Activated T-cell treated with anti-CD3 and anti-CD28 coated beads, Interleukin-2, amount 50 U/mL, for 72 hours (primary cell): ENCODE measurements at regions not wholly inside any gene's neighbourhood (a gene's known extent, or its start where the extent isn't known, plus 50 kb on each side); places are given as distances from the start of the nearest gene placed in this dataset.
A peak's percentile ranks its signal among the peaks of the same experiment; 100 is the strongest.
"Not testable (repeated sequence)": the region's sequence is repeated elsewhere in the genome, so short reads cannot be mapped to it uniquely, and the experiment has no call there.

Experiments
- ATAC-seq, 2 donors: fragments of 150-1000 bp; cut with Tn5 transposase; replicated peaks in 1 of 2; 2 replicates each; pipeline ENCODE4 v1.10.0; 2021; ENCODE audit warnings: moderate library complexity in 2 of 2, mild to moderate bottlenecking in 1 of 2
- DNase-seq, 2 donors: peaks; one replicate each; pipeline ENCODE4 v3.0.0; 2021 to 2022; ENCODE audit warnings: mixed read lengths in 1 of 2
- H3K27ac Mint-ChIP-seq: one replicate; pipeline ENCODE4 v1.8.0; 2022; ENCODE audit warnings: mild to moderate bottlenecking, moderate library complexity, mixed read lengths
- H3K27me3 Mint-ChIP-seq: one replicate; pipeline ENCODE4 v1.8.0; 2022; ENCODE audit warnings: low read depth, mixed read lengths
- H3K36me3 Mint-ChIP-seq, 2 donors: one replicate each; pipeline ENCODE4 v1.8.0; 2022; ENCODE audit warnings: mixed read lengths in 2 of 2, mild to moderate bottlenecking in 1 of 2; ENCODE audit not compliant: insufficient read depth in 2 of 2
- H3K4me1 Mint-ChIP-seq: one replicate; pipeline ENCODE4 v1.8.0; 2022; ENCODE audit warnings: low read depth, mixed read lengths
- H3K4me3 Mint-ChIP-seq, 2 donors: one replicate each; pipeline ENCODE4 v1.8.0; 2022; ENCODE audit warnings: mild to moderate bottlenecking in 2 of 2, mixed read lengths in 2 of 2, moderate library complexity in 2 of 2
- H3K9me3 Mint-ChIP-seq, 2 donors: one replicate each; pipeline ENCODE4 v1.8.0; 2022; ENCODE audit warnings: mixed read lengths in 2 of 2

DNA sequence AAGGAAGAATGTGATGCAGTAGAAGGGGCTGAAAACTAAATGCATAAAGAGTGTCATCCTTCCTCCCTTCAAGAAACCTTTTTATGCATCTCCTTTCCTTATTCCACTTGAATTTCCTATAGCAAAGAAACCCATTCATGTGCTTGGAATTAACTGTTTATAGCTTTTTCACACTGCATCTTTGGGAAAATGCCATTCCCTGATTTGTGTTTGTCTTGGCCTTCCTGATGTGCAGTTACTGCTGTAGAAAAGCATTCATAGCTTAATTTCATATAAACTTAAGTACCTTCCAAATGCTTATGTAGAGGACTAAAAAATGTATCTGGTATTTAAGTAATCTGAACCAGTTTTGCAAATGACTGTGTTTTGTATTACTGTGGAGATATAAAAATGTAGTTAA is 61.8 kb downstream of the SDR9C7 start:
- ATAC-seq = no peak
- Mint-ChIP-seq H3K36me3 (peaks cover 1 to 5% of the 10 kb centered on the region in 2 donors), H3K27ac (no peak overlapping the region)

GRCh38 chr12:56867216-56867615 is 67.0 kb downstream of the SDR9C7 start:
- ATAC-seq = no peak
- Mint-ChIP-seq H3K9me3 (peaks cover 18 to 19% of the 10 kb centered on the region in 2 donors), H3K4me1 (no peaks in the 10 kb centered on the region), H3K4me3 (no peak overlapping the region), H3K36me3 (peaks cover 12 to 25% of the 10 kb centered on the region in 2 donors), H3K27ac (no peak overlapping the region), H3K27me3 (peaks cover 10% of the 10 kb centered on the region)
- no peak for DNase-seq

More for the DNA sequence above, 61.8 kb downstream of the SDR9C7 start:
- Mint-ChIP-seq H3K27me3 (peaks cover 17% of the 10 kb centered on the region), H3K4me3 (no peak overlapping the region), H3K9me3 (peaks cover 3% of the 10 kb centered on the region in 2 donors), H3K4me1 (no peaks in the 10 kb centered on the region)
- DNase-seq = no peak

DNA sequence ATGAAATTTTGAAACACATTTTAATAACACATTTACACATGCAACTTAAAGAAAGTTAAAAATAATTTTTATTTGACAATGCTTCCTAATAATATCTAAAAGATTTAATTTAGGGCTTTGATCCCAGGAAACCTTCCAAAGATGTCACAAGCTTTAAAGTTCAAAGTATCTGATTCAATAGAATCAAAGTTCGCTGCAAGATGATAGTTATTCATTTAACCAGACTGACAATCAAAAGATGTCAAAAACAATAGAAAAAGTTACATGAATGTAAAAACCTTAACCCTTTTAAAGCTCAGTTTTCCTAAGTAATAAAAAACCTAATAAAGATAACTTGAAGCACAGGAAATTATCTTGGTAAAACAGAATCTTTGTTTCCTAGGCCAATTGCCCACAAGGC is 67.7 kb downstream of the SDR9C7 start:
- peaks cover 13 to 25% of the 10 kb centered on the region in 2 donors for H3K36me3 Mint-ChIP-seq
- peaks cover 11% of the 10 kb centered on the region for H3K27me3 Mint-ChIP-seq
- H3K27ac Mint-ChIP-seq = no peak overlapping the region
- no peak for DNase-seq
- ATAC-seq = no peak
- no peaks in the 10 kb centered on the region for H3K4me1 Mint-ChIP-seq
- H3K9me3 Mint-ChIP-seq = peaks cover 19 to 22% of the 10 kb centered on the region in 2 donors
- H3K4me3 Mint-ChIP-seq = no peak overlapping the region

GRCh38 chr12:56864318-56864717 is 69.9 kb downstream of the SDR9C7 start:
- ATAC-seq (no peak), DNase-seq (no peak)
- no peak overlapping the region for H3K4me3 Mint-ChIP-seq
- H3K9me3 Mint-ChIP-seq = peaks cover 22% of the 10 kb centered on the region in 2 donors
- peaks cover 14% of the 10 kb centered on the region for H3K27me3 Mint-ChIP-seq
- peaks cover 13 to 25% of the 10 kb centered on the region in 2 donors for H3K36me3 Mint-ChIP-seq
- H3K4me1 Mint-ChIP-seq = no peaks in the 10 kb centered on the region
- H3K27ac Mint-ChIP-seq = no peak overlapping the region

DNA sequence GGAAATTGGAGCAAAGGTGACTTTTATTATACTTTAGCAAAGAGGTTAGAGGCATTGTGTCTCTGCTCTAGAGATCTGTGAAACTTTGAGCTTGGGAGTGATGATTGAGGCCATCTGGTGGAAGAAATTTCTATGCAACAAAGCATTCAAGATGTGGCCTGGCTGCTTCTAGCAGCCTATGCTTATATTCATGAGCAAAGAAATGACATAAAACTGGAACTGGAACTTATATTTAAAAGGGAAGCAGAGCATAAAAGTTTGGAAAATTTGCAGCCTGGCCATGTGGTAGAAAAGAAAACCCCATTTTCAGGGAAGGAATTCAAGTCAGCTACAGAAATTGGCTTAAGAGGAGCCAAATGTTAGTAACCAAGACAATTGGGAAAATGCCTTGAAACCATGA is 70.4 kb downstream of the SDR9C7 start:
- H3K9me3 Mint-ChIP-seq = peaks cover 21 to 22% of the 10 kb centered on the region in 2 donors
- DNase-seq (no peak), ATAC-seq (no peak)
- no peak overlapping the region for H3K27ac Mint-ChIP-seq
- H3K27me3 Mint-ChIP-seq = peaks cover 12% of the 10 kb centered on the region
- H3K36me3 Mint-ChIP-seq = peaks cover 13 to 25% of the 10 kb centered on the region in 2 donors
- H3K4me3 Mint-ChIP-seq = no peak overlapping the region
- no peaks in the 10 kb centered on the region for H3K4me1 Mint-ChIP-seq

DNA sequence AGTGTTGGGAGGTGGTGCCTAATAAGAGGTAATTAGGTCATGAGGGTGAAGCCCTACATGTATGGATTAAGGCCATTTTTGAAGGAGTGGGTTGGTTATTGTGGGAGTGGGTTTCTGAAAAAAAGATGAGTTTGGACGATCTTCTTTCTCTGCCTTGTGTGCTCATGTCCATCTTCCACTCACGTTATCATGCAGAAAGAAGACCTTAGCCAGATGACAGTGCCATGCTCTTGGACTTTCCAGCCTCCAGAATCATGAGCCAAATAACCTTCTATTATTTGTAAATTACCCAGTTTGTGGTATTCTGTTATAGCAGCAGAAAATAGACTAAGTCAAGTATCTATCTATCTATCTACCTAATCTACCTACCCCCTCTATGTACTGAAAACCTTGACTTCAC is 71.9 kb downstream of the SDR9C7 start:
- peaks cover 17% of the 10 kb centered on the region for H3K27me3 Mint-ChIP-seq
- H3K36me3 Mint-ChIP-seq = peaks cover 11 to 19% of the 10 kb centered on the region in 2 donors
- DNase-seq = no peak
- no peak overlapping the region for H3K27ac Mint-ChIP-seq
- no peak overlapping the region for H3K4me3 Mint-ChIP-seq
- no peak for ATAC-seq
- H3K9me3 Mint-ChIP-seq = peaks cover 19 to 21% of the 10 kb centered on the region in 2 donors
- no peaks in the 10 kb centered on the region for H3K4me1 Mint-ChIP-seq

GRCh38 chr12:56853392-56853978 is 80.7 kb downstream of the SDR9C7 start:
- not testable (repeated sequence) for H3K9me3 Mint-ChIP-seq, H3K4me1 Mint-ChIP-seq, H3K4me3 Mint-ChIP-seq, DNase-seq, H3K36me3 Mint-ChIP-seq, H3K27ac Mint-ChIP-seq, ATAC-seq
- H3K27me3 Mint-ChIP-seq = peaks cover 14% of the 10 kb centered on the region

DNA sequence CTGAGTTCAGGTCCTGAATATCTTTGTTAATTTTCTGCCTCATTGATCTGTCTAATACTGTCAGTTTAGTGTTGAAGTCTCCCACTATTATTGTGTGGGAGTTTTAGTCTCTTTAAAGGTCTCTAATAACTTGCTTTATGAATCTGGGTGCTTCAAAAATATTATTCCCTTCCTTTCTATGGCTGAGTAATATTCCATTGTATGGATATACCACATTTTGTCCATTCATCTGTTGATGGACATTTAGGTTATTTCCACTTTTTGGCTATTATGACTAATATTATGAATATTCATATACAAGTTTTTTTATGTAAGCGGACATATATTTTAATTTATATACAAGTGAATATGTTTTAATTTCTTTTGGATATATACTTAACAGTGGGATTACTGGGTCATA is 82.7 kb downstream of the SDR9C7 start:
- Mint-ChIP-seq H3K4me1 (no peaks in the 10 kb centered on the region), H3K9me3 (peaks cover 4 to 11% of the 10 kb centered on the region in 2 donors), H3K27me3 (peaks cover 5% of the 10 kb centered on the region), H3K36me3 (peaks cover 0 to 4% of the 10 kb centered on the region in 2 donors), H3K4me3 (no peak overlapping the region), H3K27ac (no peak overlapping the region)
- ATAC-seq (no peak), DNase-seq (no peak)

DNA sequence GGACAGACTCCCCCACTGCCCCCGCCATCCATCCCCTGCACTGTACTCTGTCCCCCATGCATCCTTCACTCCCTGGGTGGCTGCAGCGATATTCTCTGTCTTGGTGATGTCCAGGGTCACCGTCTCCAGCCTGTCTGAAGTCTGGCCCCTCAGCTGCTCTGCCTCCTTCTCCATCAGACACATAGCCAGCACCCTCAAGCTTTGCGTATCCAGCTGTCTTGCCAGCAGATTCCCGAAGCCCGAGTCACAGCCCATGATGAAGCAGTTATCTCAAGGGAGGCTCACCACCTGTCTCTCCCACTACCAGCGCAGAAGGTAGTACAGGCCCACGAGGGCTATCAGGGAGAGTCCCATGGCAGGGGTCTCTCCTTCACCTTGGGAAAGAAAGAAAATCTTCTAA is 77.8 kb downstream of the HSD17B6 start:
- peaks cover 0 to 2% of the 10 kb centered on the region in 2 donors for H3K9me3 Mint-ChIP-seq
- no peak overlapping the region for H3K27ac Mint-ChIP-seq
- no peak for DNase-seq
- no peak for ATAC-seq
- H3K4me3 Mint-ChIP-seq = no peak overlapping the region
- H3K4me1 Mint-ChIP-seq = peaks cover 18% of the 10 kb centered on the region
- H3K36me3 Mint-ChIP-seq = no peaks in the 10 kb centered on the region
- no peaks in the 10 kb centered on the region for H3K27me3 Mint-ChIP-seq

DNA sequence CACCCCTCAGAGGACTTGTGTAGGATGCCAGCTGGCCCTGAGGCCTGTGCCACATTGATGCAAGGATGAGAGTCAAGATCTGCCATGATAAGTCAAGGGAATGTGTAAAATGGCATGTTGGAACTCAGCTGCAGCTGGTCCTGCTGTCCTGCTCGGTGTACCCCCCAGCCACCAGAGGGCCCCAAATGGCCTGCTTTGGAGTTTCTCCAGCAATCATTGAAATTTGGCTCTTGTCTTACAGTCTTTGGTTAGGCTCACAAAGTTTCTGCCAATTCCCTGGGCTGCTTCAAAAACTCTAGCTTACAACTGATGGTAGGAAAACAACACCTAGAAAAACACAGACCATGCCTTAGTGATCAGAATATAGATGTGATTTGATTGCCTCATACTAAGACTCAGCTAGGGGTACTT is 76.8 kb downstream of the HSD17B6 start:
- Mint-ChIP-seq H3K4me3 (no peak overlapping the region), H3K27me3 (no peaks in the 10 kb centered on the region), H3K36me3 (no peaks in the 10 kb centered on the region), H3K9me3 (peaks cover 0 to 2% of the 10 kb centered on the region in 2 donors), H3K27ac (no peak overlapping the region), H3K4me1 (peaks cover 18% of the 10 kb centered on the region)
- peak; percentile 43 to 44 for DNase-seq
- peak in 1 of 2 donors; percentile 36 for ATAC-seq

GRCh38 chr12:56839489-56839848 is 76.3 kb downstream of the HSD17B6 start:
- no peak for ATAC-seq
- H3K27me3 Mint-ChIP-seq = no peaks in the 10 kb centered on the region

GRCh38 chr12:56838621-56839488 is 75.7 kb downstream of the HSD17B6 start:
- ATAC-seq (no peak), DNase-seq (no peak)
- Mint-ChIP-seq H3K36me3 (no peaks in the 10 kb centered on the region), H3K4me3 (no peak overlapping the region), H3K4me1 (peaks cover 18% of the 10 kb centered on the region), H3K9me3 (peaks cover 0 to 2% of the 10 kb centered on the region in 2 donors), H3K27me3 (no peaks in the 10 kb centered on the region), H3K27ac (no peak overlapping the region)

More at GRCh38 chr12:56839489-56839848, 76.3 kb downstream of the HSD17B6 start:
- H3K4me3 Mint-ChIP-seq = no peak overlapping the region
- no peaks in the 10 kb centered on the region for H3K36me3 Mint-ChIP-seq
- no peak overlapping the region for H3K27ac Mint-ChIP-seq
- H3K4me1 Mint-ChIP-seq = peaks cover 18% of the 10 kb centered on the region
- H3K9me3 Mint-ChIP-seq = peaks cover 0 to 2% of the 10 kb centered on the region in 2 donors
- DNase-seq = no peak
